ENCODE measurements at regions not wholly inside any gene's neighbourhood (a gene's known extent, or its start where the extent isn't known, plus 50 kb on each side); places are given as distances from the start of the nearest gene placed in this dataset.

DNA sequence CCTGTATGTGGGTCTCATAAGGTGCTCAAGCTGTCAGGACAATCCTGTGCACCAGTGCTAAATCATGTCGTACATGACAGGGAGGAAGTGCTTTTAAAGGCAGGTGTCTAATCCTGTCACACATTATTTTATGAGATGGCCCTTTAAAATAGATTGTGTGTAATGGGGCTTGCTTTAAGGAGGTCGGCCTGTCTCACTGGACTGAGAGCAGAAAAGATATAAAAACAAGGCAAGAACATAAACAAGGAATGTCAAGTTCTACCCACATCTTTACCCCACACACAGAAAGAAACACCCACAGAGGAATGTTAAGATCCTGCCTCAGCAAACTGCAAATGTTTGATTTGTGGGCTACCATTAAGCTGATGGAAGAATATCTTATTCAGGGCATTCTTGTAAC, 279.0 kb downstream of the FOXA2 start:
- no peak for DNase-seq

DNA sequence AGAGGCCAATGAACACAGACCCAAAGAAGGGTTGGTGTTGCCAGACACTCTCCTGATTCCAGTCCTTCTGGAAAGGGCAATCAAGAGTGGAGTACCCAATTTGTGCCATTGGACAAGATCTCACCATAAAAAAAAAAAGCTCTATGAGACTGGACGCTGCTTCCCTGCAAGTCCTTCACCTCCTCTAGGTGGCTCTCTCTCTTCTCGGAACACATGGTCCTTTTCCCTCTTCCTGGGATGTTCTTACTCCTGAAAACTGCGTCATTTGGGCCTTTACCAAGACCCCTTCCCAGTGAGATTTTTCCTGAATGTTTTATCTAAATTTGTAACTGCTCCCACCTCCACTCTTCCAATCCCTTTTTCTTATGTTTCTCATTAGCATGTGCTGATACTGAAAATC, 280.8 kb downstream of the FOXA2 start:
- no peak for DNase-seq

DNA sequence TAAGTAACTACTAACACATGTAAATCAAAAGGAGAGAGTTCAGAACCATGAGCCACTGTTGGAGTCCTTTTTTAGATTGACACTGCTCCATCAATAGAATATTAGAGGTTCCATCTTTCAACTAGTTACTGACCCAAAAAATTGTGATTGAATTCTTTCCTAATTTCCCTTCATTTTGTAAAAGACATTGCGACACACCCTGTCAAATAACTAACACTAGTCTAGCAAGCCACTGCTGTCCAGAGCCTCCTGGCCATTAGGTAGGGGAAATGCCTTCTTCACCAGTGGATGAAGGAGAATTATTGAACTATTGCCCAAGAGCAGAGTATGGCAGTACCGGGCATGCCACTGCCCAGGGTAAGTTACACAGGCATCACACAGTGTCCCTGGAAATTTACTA, 282.3 kb downstream of the FOXA2 start:
- no peak for DNase-seq

DNA sequence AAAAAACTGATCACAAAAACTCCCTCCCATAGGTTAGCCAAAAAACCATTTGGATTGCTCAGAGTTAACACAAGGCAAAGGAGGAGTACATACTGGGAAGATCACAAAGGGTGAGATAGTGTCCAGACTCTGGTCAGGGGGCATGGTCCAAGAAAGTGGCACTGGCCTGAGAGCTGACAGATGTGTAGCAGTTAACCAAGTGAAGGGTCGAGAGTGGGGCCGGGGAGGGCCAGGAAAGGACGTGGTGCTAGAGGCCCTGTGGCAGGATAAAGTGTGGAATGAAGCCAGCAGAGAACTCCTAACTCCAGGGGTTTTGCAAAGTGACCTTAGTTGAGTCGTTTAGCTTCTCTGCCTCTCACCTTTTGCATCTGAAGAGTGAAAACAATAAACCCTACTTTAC, 290.5 kb downstream of the FOXA2 start:
- no peak for DNase-seq

DNA sequence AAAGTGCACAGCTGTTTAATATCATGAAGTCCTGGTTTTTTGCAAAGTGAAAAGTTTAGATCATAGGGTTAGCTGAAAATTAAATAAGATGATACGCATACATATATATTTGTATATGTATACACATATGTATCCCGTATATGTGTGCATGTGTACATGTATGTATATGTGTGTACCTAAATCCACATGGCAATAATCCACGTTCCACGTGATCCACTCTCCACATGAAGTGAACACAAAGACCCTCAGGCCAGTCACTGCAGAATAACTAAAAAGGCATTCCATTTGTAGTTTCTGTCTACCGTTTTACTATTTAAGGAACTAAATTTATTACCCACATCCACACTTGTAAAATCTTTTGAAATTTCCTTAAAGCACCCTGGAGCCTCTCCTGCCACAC, 294.9 kb downstream of the FOXA2 start:
- DNase-seq = no peak

DNA sequence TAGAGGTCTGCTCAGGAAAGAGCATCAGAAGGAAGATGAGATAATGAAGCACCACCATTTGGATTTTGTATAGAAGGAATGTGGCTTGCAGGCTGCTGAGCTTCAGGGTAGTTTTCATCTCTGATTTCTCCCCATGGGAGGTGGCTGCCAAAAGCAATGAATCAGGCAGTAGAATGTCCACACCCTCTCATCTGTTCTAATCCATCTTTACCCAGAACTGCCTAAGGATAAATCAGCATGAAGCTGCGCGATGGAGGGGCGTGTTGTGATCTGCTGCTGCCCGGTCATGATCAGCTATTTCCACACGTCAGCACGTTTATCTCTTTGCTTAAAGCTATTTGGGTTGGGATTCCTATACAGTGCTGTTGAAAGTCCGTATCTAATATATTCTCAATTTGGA, 295.4 kb downstream of the FOXA2 start:
- DNase-seq = no peak

DNA sequence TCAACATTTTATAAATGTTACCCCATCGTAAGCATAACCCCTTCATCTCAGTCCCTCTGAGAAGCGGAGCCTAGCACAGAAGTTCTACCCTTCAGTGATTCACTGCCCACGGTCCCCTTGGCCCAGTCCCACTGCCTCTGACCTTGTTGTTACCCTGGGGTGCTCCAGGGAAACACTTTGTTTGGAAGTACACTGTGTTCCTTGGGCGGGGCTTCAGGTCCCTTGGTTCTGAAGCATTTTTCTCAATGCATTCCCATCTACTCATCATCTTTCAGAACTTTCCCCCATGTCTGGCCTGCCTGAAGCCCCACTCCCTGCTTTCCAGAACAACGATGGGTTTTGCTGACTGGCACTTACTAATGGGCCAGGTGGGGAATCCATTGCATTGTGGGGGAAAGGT, 296.2 kb downstream of the FOXA2 start:
- DNase-seq = no peak

DNA sequence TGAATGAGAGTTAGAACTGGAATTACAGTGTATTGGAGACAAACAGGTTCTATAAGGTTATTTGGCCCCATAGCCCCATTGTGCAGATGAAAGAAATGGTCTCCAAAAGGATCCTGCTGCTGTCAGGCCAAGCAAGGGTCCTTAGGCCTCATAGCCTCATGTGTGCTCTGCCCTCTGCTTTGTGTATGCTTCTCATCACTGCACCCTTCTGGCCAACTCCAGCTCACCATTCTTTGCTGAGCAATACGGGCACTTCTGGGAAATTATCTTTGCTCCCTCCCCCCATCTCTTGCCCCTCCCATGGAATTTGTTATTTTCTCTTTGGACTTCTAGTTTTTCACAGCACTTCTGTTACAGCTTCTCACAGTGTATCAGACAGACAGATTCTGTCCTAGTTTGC, 298.8 kb downstream of the FOXA2 start:
- DNase-seq = no peak

DNA sequence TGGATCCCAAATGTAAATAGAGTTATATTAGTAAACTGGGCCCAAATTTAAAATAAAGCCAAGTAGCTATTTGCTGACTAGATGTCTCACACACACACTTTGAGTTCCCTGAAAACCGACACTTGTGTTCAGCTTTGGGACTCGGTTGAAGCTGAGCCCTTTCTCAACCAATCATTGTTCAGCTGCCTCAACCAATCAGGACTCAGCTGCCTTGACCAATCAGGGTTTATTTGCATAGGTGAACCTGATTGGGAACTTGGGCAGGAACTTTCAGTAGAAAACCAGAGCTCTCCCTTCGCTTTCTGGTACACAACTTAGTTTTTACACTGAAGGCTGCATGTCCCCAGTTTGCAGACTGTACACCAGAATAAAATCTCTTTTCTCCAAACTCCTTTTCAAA, 301.7 kb downstream of the FOXA2 start:
- no peak for DNase-seq

DNA sequence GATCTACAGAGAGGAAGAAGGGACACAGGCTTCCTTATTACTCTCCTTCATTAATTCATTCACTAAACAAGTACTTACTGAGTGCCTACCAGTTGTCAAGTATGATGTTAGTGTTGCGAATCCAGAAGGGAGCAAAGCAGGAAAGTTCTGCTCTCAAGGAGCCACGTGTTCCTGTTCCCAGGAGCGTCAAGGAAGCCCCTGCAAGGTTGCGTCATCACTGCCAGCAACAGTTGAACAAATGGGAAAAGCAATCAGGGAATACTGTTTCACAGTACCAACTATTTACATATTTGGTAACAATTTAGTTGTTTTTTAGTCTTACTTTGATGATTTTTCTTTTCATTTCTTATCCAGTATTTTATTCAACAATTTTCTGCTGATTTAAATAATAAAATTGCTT, 310.0 kb downstream of the FOXA2 start:
- no peak for DNase-seq

DNA sequence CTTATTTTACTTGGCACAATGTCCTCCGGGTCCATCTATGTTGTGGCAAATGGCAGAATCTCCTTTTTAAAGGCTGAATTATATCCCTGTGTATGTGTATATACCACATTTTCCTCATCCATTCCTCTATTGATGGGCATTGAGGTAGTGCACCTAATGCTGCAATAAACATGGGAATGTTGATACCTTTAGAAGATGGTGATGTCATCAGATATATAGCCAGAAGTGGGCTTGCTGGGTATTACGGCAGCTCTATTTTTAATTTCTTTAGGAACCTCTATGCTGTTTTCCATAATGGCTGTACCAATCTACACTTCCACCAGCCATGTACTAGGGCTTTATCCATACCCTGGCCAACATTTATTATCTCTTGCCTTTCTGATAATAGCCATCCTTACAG, 315.7 kb downstream of the FOXA2 start:
- DNase-seq = no peak

DNA sequence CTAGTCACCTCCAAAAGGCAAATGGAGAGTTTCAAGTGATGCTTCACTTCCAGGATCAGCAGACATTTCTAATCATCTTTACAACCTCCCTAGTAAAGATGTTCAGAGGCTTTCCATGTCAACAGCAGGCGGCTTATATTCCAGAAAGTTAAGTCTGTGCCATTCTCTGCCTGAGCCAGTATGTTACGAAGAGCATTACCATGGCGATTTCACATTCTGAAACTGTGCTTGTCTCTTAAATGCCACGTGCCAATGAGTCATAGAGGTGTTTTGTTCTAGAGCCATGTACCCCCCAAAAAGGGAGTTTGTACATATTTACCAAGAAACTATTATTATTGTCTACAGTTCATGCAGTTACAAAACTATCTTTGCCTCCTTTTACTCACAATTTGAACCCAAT, 319.5 kb downstream of the FOXA2 start:
- DNase-seq = no peak

DNA sequence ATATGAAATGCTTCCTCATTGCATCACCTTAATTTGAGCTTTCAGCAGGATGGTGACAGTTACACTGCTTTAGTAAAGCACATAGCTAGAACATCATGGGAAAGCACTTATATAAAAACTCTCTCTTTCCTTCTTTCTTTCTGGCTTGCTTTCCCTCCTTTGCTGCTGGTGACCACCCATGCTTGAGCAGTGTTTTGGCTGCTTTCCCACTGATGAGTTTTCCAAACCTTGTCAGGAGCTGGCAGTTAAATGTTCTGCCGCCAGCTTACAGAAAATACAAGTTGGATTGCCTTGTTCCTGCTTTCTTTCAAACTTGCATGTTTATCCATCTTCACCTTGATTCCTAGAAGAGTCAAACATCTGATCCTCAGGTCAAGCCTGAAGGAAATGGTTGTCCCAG, 323.9 kb downstream of the FOXA2 start:
- DNase-seq = no peak

DNA sequence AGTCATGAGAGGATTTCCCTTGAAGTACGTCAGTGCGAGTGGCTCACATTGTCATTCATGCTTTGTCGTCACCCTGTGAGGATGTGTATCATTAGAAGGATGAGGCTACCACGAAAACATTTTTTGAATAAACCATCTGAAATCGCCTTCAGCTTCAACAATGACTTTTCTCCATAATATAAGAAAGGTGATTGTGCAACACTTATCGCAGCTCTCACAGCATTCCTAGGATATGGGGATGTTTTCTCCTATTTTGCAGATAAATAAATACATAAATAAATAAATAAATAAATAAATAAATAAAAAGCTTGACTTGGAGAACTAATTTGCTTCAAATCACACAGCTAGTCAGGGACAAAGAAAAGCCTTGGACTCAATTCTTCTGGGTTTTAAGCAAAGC, 326.5 kb downstream of the FOXA2 start:
- DNase-seq = no peak

DNA sequence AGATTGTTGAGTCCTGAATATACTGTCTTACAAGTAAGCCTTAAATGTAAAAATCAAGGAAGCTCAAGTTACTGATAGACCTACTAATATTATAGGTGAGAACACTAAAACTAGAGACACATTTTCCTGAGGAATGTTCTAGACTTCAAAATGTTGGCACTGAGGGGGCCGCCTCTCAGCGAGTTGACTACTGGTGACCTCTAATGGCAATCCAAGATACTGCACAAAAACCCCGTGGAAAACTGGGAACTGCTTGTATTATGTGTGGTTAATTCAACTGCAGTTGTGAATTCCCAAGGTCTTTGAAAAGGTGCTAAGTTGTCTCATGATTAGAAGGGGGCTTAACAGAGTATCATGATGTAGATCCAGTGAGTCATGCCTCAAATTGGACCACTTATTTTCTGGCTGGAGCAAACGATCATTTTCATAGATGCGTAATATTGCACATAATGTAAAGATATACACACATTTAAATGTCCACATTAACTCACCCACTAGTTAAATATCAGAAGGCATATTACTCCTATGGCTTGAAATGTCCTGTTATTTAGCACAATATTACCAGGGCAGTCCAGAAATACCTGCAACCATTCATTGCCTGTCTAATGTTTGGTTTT, 336.2 kb downstream of the FOXA2 start:
- no peak for DNase-seq

DNA sequence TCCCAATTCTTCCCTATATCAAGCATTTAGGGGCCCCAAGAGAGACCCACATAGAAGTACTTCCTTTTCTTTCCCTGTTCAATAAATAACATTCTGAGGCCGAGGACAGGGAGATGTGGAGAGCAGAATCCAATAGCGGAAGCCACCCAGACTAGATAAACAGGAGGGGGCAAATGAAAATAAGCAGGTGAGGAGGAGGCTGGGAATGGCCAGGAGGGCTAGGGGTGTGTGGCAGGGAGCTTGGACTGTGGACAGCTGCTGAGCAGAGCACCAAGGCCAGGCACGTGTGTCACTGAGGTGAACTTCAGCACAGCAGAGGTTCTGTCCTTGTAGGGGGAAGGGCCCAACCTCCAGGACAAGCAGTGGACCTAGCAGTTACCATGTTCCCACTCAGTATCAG, 339.2 kb downstream of the FOXA2 start:
- DNase-seq = no peak

DNA sequence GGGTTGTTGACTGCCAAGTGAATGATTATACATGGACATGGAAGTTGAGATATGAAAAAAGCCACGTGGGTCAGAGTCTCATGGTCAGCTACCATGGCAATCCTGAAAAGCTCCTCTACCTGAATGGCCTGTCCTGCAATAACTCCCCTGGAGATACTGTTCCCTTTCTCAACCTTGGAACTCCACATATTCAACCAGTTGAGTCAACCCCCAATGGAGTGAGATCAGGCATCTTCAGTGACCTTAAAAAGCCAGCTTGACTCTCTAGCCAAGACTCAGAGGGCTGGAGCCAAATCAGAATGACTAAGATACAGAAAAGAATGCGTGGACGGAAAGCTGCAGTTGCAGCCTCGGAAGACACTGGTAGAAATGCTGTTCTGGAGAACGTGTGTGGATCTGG, 341.3 kb downstream of the FOXA2 start:
- no peak for DNase-seq

DNA sequence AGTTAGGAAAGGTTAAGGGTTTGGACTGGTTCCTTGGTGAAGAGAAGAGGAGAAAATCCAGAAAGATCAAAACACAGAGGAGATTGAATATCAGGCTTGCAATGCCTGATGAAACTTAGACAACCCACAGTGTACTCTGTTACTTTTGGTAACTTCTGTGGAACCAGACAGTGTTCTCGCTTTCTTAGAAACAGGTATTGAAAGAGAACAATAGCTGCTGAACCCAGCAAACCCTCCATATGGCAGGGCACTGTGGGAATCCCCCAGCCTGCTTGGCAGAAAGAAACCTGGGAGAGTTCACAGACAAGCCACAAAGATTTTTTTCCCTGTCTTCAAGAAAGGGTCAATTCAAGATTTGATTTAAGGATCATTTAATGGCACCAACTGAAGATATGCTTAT, 342.8 kb downstream of the FOXA2 start:
- DNase-seq = no peak

DNA sequence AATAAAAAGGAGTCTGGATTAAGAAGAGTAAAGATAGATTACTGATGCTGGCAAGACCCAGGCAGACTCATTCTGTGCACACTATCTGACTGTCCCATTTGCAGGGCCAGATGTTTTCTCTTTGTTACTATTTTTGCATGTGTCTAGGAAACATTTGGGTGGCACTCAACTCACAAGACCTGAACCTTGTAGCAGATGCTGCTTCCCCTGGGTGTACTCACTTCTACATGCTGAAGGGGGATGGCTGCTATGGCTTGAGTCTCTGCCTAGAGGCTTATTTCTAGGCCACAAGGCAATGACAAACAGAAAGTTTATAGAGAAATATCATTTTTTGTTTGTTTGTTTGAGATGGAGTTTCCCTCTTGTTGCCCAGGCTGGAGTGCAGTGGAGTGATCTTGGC, 351.4 kb downstream of the FOXA2 start:
- no peak for DNase-seq

DNA sequence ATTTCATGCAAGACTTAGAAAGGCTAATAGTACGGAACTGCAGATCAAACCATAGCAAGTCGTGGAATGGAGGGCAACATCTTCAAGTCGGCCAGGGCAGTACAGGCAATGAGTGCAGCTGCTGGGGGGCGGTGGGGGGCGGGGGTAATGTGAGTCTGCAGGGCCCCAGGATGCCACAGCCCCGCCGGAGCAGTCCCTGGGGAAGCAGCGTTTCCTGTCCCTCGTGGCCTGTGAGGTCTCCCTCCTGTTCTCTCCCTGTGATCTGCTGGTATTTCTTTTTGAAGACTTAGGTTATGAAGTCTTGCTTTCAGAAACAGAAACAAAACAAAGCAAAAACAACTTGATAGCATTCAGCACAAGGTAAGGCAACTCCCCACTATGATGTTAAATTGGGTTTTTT, 351.9 kb downstream of the FOXA2 start:
- no peak for DNase-seq

DNA sequence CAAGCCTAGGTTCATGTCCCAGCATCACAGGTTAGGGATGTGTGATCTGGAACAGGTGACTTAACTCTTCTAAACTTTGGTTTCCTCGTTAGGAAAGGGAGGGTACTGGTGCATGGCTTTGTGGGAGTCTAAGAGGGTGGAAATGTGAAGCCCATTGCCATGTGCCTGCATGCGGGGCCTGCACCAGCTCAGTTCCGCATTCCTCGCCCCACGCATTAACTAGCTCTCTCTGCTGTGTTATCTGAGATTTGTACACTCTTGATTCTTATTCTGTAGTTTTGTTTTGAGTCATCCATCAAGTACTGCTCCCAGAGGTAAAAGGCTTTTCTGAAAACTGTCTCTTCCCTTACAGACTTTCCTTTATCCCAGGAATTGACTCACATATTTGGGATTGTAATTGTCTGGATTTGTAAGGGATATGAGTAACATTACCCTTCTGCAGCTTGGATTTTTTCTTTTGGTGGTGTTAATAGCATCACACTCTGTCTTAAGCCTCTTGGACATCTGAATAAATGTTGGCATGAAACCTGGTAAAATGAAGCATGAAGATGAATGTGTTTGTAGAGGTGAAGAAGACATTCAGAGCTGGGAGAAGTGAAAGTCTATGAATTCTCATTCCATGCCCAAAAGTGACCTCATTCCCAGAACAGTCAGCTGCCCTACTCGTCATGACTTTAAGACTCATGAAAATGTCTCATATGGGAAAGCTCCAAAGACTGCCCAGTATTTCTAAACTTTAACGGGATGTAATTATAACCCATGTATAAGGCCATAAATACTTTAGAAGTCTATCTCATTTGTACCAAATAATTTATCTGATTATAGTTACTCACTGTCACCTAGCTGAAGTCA, 357.3 kb downstream of the FOXA2 start:
- no peak for DNase-seq

DNA sequence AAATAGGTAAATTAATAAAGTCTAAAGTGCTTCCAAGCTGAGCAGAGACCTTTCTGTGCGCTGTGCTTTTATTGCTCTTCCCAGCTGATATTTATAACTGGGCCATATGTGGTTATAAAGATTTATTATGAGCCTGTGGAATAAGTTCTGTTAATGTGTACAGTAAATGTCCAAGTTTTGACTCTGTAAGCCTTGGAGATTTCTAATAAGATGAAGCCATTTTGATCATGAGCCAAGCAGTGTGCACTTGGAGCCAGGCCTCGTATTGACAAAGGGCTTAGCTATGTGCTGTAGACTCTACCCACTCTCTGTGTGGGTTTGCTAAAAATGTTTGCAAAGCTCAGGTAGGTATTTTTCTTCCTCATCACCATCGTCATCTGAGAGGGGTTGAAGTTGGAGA, 361.1 kb downstream of the FOXA2 start:
- no peak for DNase-seq

DNA sequence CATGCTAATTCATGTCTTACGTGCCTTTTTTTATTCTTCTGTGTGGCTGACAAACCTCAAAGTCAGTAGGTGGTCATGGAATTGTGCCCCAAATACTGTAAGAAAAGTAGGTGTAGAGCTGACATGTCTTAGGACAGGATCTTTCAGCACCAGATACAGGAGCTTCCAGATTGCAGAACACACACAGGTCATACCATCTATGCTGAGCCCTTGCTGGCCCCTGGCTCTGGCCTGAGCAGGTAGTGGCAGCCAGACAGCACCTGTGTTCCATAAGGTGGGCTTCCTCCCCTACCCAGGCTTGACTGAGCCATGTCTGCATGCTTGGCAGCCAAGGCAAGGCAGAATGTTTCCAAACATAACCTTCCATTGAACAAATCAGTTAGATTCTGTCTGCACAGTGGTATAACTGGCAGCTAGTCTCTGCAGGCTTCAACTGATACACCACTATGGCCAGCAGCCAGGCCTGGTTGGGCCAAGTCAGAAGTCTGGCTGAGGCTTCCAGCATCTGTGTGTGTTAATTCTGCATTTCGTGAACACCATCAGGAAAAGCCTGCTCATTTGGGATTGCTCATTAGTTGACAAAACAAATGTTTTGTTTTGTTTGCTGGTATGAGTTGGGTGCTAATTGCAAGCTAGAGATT, 366.5 kb downstream of the FOXA2 start:
- DNase-seq = no peak

DNA sequence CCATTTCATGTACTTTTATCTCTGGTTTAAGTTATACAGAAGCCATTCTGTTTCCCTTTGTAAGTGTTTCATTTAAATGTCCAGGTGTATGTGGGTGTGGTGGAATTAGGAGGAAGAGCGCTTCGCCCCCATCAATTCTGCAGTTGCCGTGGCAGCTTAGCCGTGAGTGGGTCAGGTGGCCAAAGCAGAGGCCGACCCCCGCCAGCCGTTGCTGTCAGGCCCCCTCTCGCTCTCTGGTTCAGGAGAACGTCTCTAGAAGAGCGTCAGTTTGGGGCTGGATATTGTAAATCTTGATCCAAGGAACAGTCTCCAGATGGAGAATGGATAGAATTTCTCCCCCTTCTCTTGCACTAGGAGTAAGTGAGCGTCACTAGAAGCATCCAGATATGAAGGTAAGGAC, 367.4 kb downstream of the FOXA2 start:
- DNase-seq = no peak

DNA sequence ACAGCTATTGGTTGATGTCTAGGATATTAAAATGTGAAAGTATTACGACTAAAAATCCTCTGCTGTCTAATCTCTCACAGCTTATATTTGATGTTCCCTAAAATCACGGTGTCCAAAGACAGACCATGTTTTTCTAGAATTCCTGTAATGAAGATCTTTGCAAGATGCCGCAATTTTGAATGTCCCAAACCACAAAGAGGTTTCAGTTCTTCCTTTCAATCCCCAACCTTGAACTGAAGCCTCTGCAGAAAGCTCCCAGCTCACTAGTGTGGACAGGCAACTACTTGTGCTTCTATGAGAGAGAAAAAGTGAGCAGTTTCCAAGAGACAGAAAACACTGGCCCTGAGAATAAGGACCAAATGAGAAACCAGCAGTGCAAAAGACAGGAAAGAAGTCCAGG, 370.1 kb downstream of the FOXA2 start:
- no peak for DNase-seq
